Thyroid gland (tissue), 4 donors: ENCODE measurements at regions not wholly inside any gene's neighbourhood (a gene's known extent, or its start where the extent isn't known, plus 50 kb on each side); places are given as distances from the start of the nearest gene placed in this dataset.

Source experiments
- DNase-seq, 2 donors: peaks; one replicate each; pipeline ENCODE4 v3.0.0-alpha.2; 2019
- H3K27ac ChIP-seq, 3 donors: fragments of 200-600 bp; sonication (generic); 1 replicate in 2 of 3; 2 replicates in 1 of 3; pipeline ENCODE4 v1.5.1; 2016 to 2019; ENCODE audit warnings: mild to moderate bottlenecking in 1 of 3, moderate library complexity in 1 of 3
- H3K27me3 ChIP-seq: fragments of 200-600 bp; sonication (generic); one replicate; pipeline ENCODE4 v1.5.1; 2019
- H3K36me3 ChIP-seq, 2 donors: fragments of 200-600 bp; sonication (generic); one replicate each; pipeline ENCODE4 v1.5.1; 2016 to 2019
- H3K4me1 ChIP-seq, 2 donors: fragments of 200-600 bp; sonication (generic); one replicate each; pipeline ENCODE4 v1.5.1; 2017 to 2019
- H3K4me3 ChIP-seq, 3 donors: fragments of 200-600 bp; sonication (generic); replicated peaks in 1 of 3; 1 replicate in 2 of 3; 2 replicates in 1 of 3; pipeline ENCODE4 v1.5.1; 2016; ENCODE audit warnings: mild to moderate bottlenecking in 1 of 3
- H3K9me3 ChIP-seq: fragments of 200-600 bp; sonication (generic); one replicate; pipeline ENCODE4 v1.5.1; 2017
- CTCF ChIP-seq, 6 experiments: fragments of 200-600 bp in 3 of 6; fragments of 450-650 bp in 3 of 6; sonication (generic) in 3 of 6; IDR thresholded peaks; one replicate each; pipeline ENCODE4 v1.5.1; 2016 to 2019; ENCODE audit warnings: antibody characterized with exemption in 6 of 6, mild to moderate bottlenecking in 2 of 6, inconsistent platforms in 1 of 6, moderate library complexity in 1 of 6
- POLR2A ChIP-seq, 2 donors: fragments of 450-650 bp; IDR thresholded peaks; one replicate each; pipeline ENCODE4 v1.6.1; 2017; ENCODE audit warnings: antibody characterized with exemption in 2 of 2, mild to moderate bottlenecking in 2 of 2, moderate library complexity in 1 of 2
- WGBS, 2 donors: methylation state at CpG; one replicate each; pipeline ENCODE4 v1.1.5; 2017; 5-methylcytosine and 5-hydroxymethylcytosine counted together
- intact Hi-C: fragments of 100-400 bp; cut with DNase I; formaldehyde crosslinking; loops from one replicate; pipeline ENCODE4 v1.15.1; 2023

DNA sequence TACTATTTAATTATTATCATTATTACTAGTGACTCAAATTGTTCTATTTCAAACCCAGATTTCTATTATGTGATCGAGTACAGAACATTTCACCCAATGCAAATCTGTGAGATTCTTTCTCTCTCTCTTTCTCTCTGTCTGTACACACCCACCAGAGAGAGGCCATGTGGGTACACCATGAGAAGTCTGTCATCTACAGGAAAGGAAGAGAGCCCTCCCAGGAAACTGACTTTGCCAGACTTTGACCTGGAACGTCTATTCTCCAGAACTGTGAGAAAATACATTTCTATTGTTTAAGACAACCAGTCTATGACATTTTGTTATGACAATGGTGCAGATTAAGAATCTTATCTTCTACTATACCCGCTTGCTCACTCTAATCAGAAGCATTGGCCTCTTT, 1091.6 kb downstream of the TTLL7 start:
- no peaks in the 10 kb centered on the region for H3K36me3 ChIP-seq
- intact Hi-C loops: no loop called here
- no peak overlapping the region for H3K27ac ChIP-seq
- no peak for DNase-seq
- no peak for TF ChIP-seq CTCF (IDR thresholded peaks at IDR 0.05)
- H3K27me3 ChIP-seq: no peaks in the 10 kb centered on the region
- no peak overlapping the region for H3K4me3 ChIP-seq
- 86 to 95% methylated on average over 3 of the region's 3 CpGs for WGBS, 2 donors
- no peaks in the 10 kb centered on the region for H3K4me1 ChIP-seq
- no peaks in the 10 kb centered on the region for H3K9me3 ChIP-seq

- TF ChIP-seq POLR2A (IDR thresholded peaks at IDR 0.05) (no peak), CTCF (IDR thresholded peaks at IDR 0.05) (no peak)
- no peaks in the 10 kb centered on the region for H3K9me3 ChIP-seq
- intact Hi-C loops: no loop called here
- 93 to 94% methylated on average over 4 of the region's 4 CpGs for WGBS, 2 donors
- no peaks in the 10 kb centered on the region for H3K27me3 ChIP-seq
- no peaks in the 10 kb centered on the region for H3K4me1 ChIP-seq
- no peaks in the 10 kb centered on the region for H3K36me3 ChIP-seq
- no peak overlapping the region for H3K4me3 ChIP-seq
- no peak for DNase-seq
- H3K27ac ChIP-seq: no peak overlapping the region
These were observed 1095.3 kb downstream of the TTLL7 start for GRCh38 chr1:82903626-82904025.

DNA sequence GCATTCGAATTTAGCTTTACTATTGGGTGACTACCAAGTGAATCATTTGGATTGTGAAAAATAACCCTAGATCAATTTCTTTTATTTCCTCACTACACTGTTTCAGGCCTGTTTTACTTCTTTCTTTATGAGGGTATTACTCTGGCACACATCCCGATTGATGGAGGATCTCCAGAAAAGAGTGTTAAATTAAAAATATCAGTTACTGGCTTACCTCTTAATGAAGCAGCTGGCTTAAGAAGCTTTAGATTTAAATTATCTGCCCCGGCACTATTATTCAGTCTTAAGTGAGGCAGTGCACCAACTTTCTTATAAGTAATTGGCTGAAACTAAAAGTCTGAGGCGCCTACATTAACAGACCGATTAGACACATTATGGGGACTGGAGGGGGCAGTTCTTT, 1097.4 kb downstream of the TTLL7 start:
- no peak overlapping the region for H3K27ac ChIP-seq
- H3K4me1 ChIP-seq: no peaks in the 10 kb centered on the region
- intact Hi-C loops: no loop called here
- TF ChIP-seq POLR2A (IDR thresholded peaks at IDR 0.05): no peak
- no peak for TF ChIP-seq CTCF (IDR thresholded peaks at IDR 0.05)
- DNase-seq: no peak
- no peaks in the 10 kb centered on the region for H3K27me3 ChIP-seq
- H3K36me3 ChIP-seq: no peaks in the 10 kb centered on the region
- H3K9me3 ChIP-seq: no peaks in the 10 kb centered on the region
- no peak overlapping the region for H3K4me3 ChIP-seq
- 90 to 91% methylated on average over 5 of the region's 5 CpGs for WGBS, 2 donors

- Histone ChIP-seq H3K36me3 (no peaks in the 10 kb centered on the region), H3K27ac (no peak overlapping the region), H3K9me3 (no peaks in the 10 kb centered on the region), H3K27me3 (no peaks in the 10 kb centered on the region), H3K4me1 (no peaks in the 10 kb centered on the region), H3K4me3 (no peak overlapping the region)
- intact Hi-C loops: no loop called here
- WGBS, 2 donors: 73 to 88% methylated on average over 1 of the region's 1 CpG
- no peak for DNase-seq
- TF ChIP-seq POLR2A (IDR thresholded peaks at IDR 0.05): no peak
- no peak for TF ChIP-seq CTCF (IDR thresholded peaks at IDR 0.05)
These were observed 1097.8 kb downstream of the TTLL7 start for GRCh38 chr1:82901118-82901517.

GRCh38 chr1:82899017-82899416, 1098.3 kb downstream of the ADGRL2 start:
- DNase-seq: no peak
- 78 to 80% methylated on average over 3 of the region's 3 CpGs for WGBS, 2 donors
- Histone ChIP-seq H3K9me3 (no peaks in the 10 kb centered on the region), H3K27me3 (no peaks in the 10 kb centered on the region), H3K36me3 (no peaks in the 10 kb centered on the region), H3K4me3 (no peak overlapping the region), H3K4me1 (no peaks in the 10 kb centered on the region), H3K27ac (no peak overlapping the region)
- TF ChIP-seq CTCF (IDR thresholded peaks at IDR 0.05) (no peak), POLR2A (IDR thresholded peaks at IDR 0.05) (no peak)
- intact Hi-C loops: no loop called here
